B cell (primary cell): ENCODE measurements at regions not wholly inside any gene's neighbourhood (a gene's known extent, or its start where the extent isn't known, plus 50 kb on each side); places are given as distances from the start of the nearest gene placed in this dataset.

ENCODE experiments used
- ATAC-seq: fragments of 200-7000 bp; cut with Tn5 transposase; one replicate; pipeline ENCODE4 v1.10.0; 2021; ENCODE audit warnings: low read depth, mild to moderate bottlenecking, moderate number of reproducible peaks, moderate library complexity
- CTCF ChIA-PET: fragments of 350-600 bp; sonication (Branson Sonifier 250); formaldehyde crosslinking; loops from one replicate; lab custom pipeline; 2021; ENCODE audit warnings: antibody characterized with exemption, inconsistent platforms; lab: Charles Lee
- POLR2A ChIA-PET: fragments of 350-600 bp; sonication (Branson Sonifier 250); formaldehyde crosslinking; loops from one replicate; lab custom pipeline; 2021; ENCODE audit warnings: antibody characterized with exemption; lab: Charles Lee
- DNase-seq: peaks from one replicate; pipeline ENCODE4 v3.0.0; 2013
- H2AFZ ChIP-seq: 2 replicates; pipeline ENCODE4 v1.6.1; 2012; ENCODE audit warnings: mild to moderate bottlenecking, low read depth, low read length; ENCODE audit not compliant: insufficient read depth, poor library complexity, severe bottlenecking
- H3K27ac ChIP-seq, 2 donors: 1 replicate in 1 of 2; 2 replicates in 1 of 2; pipeline ENCODE4 v1.5.1; 2012 to 2013; ENCODE audit warnings: low read length in 2 of 2, mild to moderate bottlenecking in 2 of 2, moderate library complexity in 1 of 2
- H3K27me3 ChIP-seq, 4 experiments: fragments of 200-600 bp in 1 of 4; sonication (generic) in 1 of 4; replicated peaks in 1 of 4; 1 replicate in 2 of 4; 2 replicates in 2 of 4; pipeline versions ENCODE4 v1.6.1 to v1.7.0; 2013 to 2016; ENCODE audit warnings: low read length in 3 of 4, mild to moderate bottlenecking in 2 of 4, mixed read lengths in 1 of 4, moderate library complexity in 1 of 4; ENCODE audit not compliant: insufficient read depth in 4 of 4, control insufficient read depth in 3 of 4; ENCODE audit errors: control extremely low read depth in 1 of 4
- H3K36me3 ChIP-seq, 2 experiments: replicated peaks in 1 of 2; 1 replicate in 1 of 2; 2 replicates in 1 of 2; pipeline versions ENCODE4 v1.6.1 to v1.7.1; 2013; ENCODE audit warnings: low read length in 1 of 2; ENCODE audit not compliant: insufficient read depth in 2 of 2, control insufficient read depth in 1 of 2; ENCODE audit errors: control extremely low read depth in 1 of 2, extremely low read depth in 1 of 2
- H3K4me1 ChIP-seq, 2 donors: fragments of 200-600 bp in 1 of 2; sonication (generic) in 1 of 2; 1 replicate in 1 of 2; 2 replicates in 1 of 2; pipeline versions ENCODE4 v1.5.1 to v1.6.1; 2013 to 2017; ENCODE audit warnings: low read length in 2 of 2; ENCODE audit not compliant: control insufficient read depth in 2 of 2, insufficient read depth in 2 of 2
- H3K4me2 ChIP-seq: replicated peaks from 2 replicates; pipeline ENCODE3; 2012; ENCODE audit warnings: mild to moderate bottlenecking, low read depth, low read length; ENCODE audit not compliant: poor library complexity, severe bottlenecking
- H3K4me3 ChIP-seq, 5 experiments: fragments of 200-600 bp in 1 of 5; sonication (generic) in 1 of 5; 1 replicate in 3 of 5; 2 replicates in 2 of 5; pipeline versions ENCODE4 v1.5.1 to v1.7.0; 2011 to 2016; ENCODE audit warnings: low read length in 4 of 5, mild to moderate bottlenecking in 4 of 5, low read depth in 2 of 5, control low read depth in 1 of 5, moderate library complexity in 1 of 5; ENCODE audit not compliant: insufficient read depth in 1 of 5; ENCODE audit errors: control extremely low read depth in 1 of 5, extremely low read depth in 1 of 5
- H3K79me2 ChIP-seq: fragments of 200-600 bp; sonication (generic); one replicate; pipeline ENCODE4 v1.6.0; 2016; ENCODE audit warnings: low read length; ENCODE audit not compliant: control insufficient read depth, insufficient read depth
- H3K9ac ChIP-seq: fragments of 200-600 bp; sonication (generic); 2 replicates; pipeline ENCODE4 v1.6.1; 2017; ENCODE audit warnings: mild to moderate bottlenecking, low read length, moderate library complexity
- H3K9me3 ChIP-seq, 3 donors: one replicate each; pipeline versions ENCODE4 v1.6.1 to v1.7.1; 2013; ENCODE audit warnings: low read length in 2 of 3; ENCODE audit not compliant: control insufficient read depth in 2 of 3, insufficient read depth in 1 of 3; ENCODE audit errors: control extremely low read depth in 1 of 3
- H4K20me1 ChIP-seq: 2 replicates; pipeline ENCODE4 v1.6.0; 2012; ENCODE audit warnings: mild to moderate bottlenecking, low read length; ENCODE audit not compliant: insufficient read depth, control insufficient read depth, poor library complexity, severe bottlenecking
- H3K27ac Mint-ChIP-seq: one replicate; pipeline ENCODE4 v1.8.0; 2021; ENCODE audit warnings: mixed read lengths
- H3K27me3 Mint-ChIP-seq: one replicate; pipeline ENCODE4 v1.8.0; 2021; ENCODE audit warnings: mixed read lengths
- H3K4me1 Mint-ChIP-seq: one replicate; pipeline ENCODE4 v1.8.0; 2021; ENCODE audit warnings: mixed read lengths
- H3K4me3 Mint-ChIP-seq: one replicate; pipeline ENCODE4 v1.8.0; 2021; ENCODE audit warnings: mixed read lengths
- H3K9me3 Mint-ChIP-seq: one replicate; pipeline ENCODE4 v1.8.0; 2022; ENCODE audit warnings: mixed read lengths; ENCODE audit not compliant: insufficient read depth
- EZH2 ChIP-seq: IDR thresholded peaks from 2 replicates; pipeline ENCODE4 v1.6.1; 2012; ENCODE audit warnings: borderline replicate concordance, low read depth, mild to moderate bottlenecking, moderate library complexity, low read length; ENCODE audit not compliant: insufficient read depth, poor library complexity, severe bottlenecking
- WGBS: methylation state at CpG from one replicate; pipeline ENCODE4 v1.1.5; 2013; ENCODE audit warnings: missing lambda C conversion rate; ENCODE audit not compliant: insufficient coverage; 5-methylcytosine and 5-hydroxymethylcytosine counted together
- intact Hi-C: fragments of 100-400 bp; cut with micrococcal nuclease; formaldehyde crosslinking; loops from one replicate; pipeline ENCODE4 v1.10.0; 2022
- TF ChIP-seq, protein P1 (sequence below): fragments of 200-600 bp; IDR thresholded peaks from one replicate; pipeline ENCODE4 v1.8.0; 2022; ENCODE audit warnings: antibody characterized with exemption, mild to moderate bottlenecking

DNA sequence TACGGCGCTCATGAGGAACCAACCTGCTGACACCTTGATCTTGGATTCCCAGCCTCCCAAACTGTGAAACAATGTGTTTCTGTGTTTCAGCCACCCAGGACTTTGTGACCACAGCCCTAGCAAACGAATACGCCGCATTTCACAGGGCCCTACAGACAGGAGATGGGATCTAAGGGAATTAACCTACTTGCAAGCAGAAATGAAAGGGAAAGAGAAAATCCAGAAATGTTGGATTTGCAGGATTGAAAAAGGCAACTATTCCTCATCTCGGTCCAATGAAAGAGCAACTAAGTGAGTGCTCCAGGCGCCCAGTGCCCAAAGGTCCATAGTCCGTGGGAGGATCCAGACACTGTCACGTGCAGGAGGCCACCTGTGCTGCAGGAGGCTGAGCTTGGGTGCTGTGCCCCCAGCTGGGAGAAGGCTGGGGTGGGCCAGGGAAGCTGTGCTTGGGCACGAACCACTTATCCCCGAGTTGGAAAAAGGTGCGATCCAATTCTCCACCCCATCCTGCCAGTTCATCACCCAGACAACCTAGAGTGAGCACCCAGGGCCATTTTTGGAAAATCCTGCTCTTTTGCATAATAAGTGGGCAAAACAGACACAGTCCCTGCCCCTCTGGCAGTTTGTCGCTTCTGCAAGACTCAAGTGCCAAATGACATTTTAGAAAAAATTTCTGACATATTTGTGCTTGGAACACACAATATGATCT, 177.9 kb downstream of the C9orf50 start:
- Histone ChIP-seq H3K9me3 (peaks cover 0 to 31% (median 7%) of the 10 kb centered on the region in 3 donors), H3K9ac (no peak overlapping the region), H4K20me1 (no peaks in the 10 kb centered on the region), H3K27ac (no peak overlapping the region), H3K36me3 (no peaks in the 10 kb centered on the region), H2AFZ (no peak overlapping the region), H3K4me2 (no peak overlapping the region), H3K4me3 (no peak overlapping the region), H3K4me1 (peaks cover 9 to 14% of the 10 kb centered on the region in 2 donors), H3K27me3 (peaks cover 0 to 45% (median 25%) of the 10 kb centered on the region in 4 experiments), H3K79me2 (no peaks in the 10 kb centered on the region)
- H3K27me3 Mint-ChIP-seq, result peaks cover 43% of the 10 kb centered on the region
- TF ChIP-seq EZH2, result no peak
- TF ChIP-seq, protein P1, sequence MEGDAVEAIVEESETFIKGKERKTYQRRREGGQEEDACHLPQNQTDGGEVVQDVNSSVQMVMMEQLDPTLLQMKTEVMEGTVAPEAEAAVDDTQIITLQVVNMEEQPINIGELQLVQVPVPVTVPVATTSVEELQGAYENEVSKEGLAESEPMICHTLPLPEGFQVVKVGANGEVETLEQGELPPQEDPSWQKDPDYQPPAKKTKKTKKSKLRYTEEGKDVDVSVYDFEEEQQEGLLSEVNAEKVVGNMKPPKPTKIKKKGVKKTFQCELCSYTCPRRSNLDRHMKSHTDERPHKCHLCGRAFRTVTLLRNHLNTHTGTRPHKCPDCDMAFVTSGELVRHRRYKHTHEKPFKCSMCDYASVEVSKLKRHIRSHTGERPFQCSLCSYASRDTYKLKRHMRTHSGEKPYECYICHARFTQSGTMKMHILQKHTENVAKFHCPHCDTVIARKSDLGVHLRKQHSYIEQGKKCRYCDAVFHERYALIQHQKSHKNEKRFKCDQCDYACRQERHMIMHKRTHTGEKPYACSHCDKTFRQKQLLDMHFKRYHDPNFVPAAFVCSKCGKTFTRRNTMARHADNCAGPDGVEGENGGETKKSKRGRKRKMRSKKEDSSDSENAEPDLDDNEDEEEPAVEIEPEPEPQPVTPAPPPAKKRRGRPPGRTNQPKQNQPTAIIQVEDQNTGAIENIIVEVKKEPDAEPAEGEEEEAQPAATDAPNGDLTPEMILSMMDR, result no peak
- 76% methylated on average over 10 of the region's 13 CpGs for WGBS
- H3K9me3 Mint-ChIP-seq, result peaks cover 2% of the 10 kb centered on the region
- no peak overlapping the region for H3K4me3 Mint-ChIP-seq
- ChIA-PET CTCF (no interaction called here), POLR2A (no interaction called here)
- ATAC-seq (no peak), DNase-seq (no peak)
- intact Hi-C loops, result no loop called here
- no peak overlapping the region for H3K27ac Mint-ChIP-seq
- peaks cover 12% of the 10 kb centered on the region for H3K4me1 Mint-ChIP-seq

DNA sequence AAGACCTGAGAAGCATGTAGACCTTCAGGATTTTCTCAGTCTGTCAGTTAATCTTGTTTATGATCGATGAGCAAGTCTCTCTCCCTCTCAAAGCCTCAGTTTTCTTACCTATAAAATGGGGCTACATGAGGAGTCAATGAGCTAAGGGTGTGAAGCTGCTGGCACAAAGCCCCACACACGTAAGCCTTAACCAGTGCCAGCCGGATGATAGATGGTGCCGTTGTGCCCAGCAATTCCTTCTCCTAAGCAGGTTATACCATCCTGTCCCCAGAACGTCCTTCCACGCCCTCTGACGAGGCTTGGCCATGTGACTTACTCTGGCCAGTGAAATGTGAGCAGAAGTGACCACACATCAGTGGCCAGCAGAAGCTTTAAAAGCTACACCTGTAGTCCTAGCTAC, 179.0 kb downstream of the C9orf50 start:
- H4K20me1 ChIP-seq, result no peaks in the 10 kb centered on the region
- H3K4me1 Mint-ChIP-seq, result peaks cover 19% of the 10 kb centered on the region
- POLR2A ChIA-PET, result interaction anchor here (0.5 to 1.1 kb wide), 2 partner anchors 9 to 1402 kb away, joined by 3 to 4 read pairs; no protein-coding TSS in a partner anchor
- H3K79me2 ChIP-seq, result no peaks in the 10 kb centered on the region
- no peak overlapping the region for H3K27ac ChIP-seq
- no peak overlapping the region for H3K4me3 Mint-ChIP-seq
- WGBS, result 89% methylated on average over 6 of the region's 7 CpGs
- TF ChIP-seq, protein P1, result no peak
- TF ChIP-seq EZH2, result no peak
- H3K4me2 ChIP-seq, result no peak overlapping the region
- no peak overlapping the region for H3K9ac ChIP-seq
- peaks cover 0 to 29% (median 7%) of the 10 kb centered on the region in 3 donors for H3K9me3 ChIP-seq
- H3K27me3 ChIP-seq, result peaks cover 0 to 56% (median 32%) of the 10 kb centered on the region in 4 experiments
- ATAC-seq (no peak), DNase-seq (no peak)
- H3K9me3 Mint-ChIP-seq, result no peaks in the 10 kb centered on the region
- intact Hi-C loops, result no loop called here
- CTCF ChIA-PET, result no interaction called here
- H3K36me3 ChIP-seq, result no peaks in the 10 kb centered on the region
- no peak overlapping the region for H3K27ac Mint-ChIP-seq
- peaks cover 51% of the 10 kb centered on the region for H3K27me3 Mint-ChIP-seq
- peaks cover 19 to 25% of the 10 kb centered on the region in 2 donors for H3K4me1 ChIP-seq
- no peak overlapping the region for H3K4me3 ChIP-seq
- H2AFZ ChIP-seq, result no peak overlapping the region
